Vagina (tissue), 2 donors: ENCODE measurements at regions not wholly inside any gene's neighbourhood (a gene's known extent, or its start where the extent isn't known, plus 50 kb on each side); places are given as distances from the start of the nearest gene placed in this dataset.

Experiments
- CTCF ChIP-seq, 3 experiments: fragments of 450-650 bp in 2 of 3; fragments of 200-600 bp in 1 of 3; sonication (generic) in 1 of 3; IDR thresholded peaks; one replicate each; pipeline ENCODE4 v1.5.1; 2017 to 2019; ENCODE audit warnings: antibody characterized with exemption in 3 of 3, mild to moderate bottlenecking in 2 of 3, moderate library complexity in 2 of 3
- POLR2A ChIP-seq, 2 donors: fragments of 450-650 bp; IDR thresholded peaks; one replicate each; pipeline ENCODE4 v1.6.1; 2017; ENCODE audit warnings: antibody characterized with exemption in 2 of 2, mild to moderate bottlenecking in 2 of 2, moderate library complexity in 2 of 2
- POLR2AphosphoS5 ChIP-seq, 2 donors: sonication (generic); formaldehyde crosslinking; IDR thresholded peaks; one replicate each; pipeline ENCODE4 v1.9.0; 2017; ENCODE audit warnings: antibody characterized with exemption in 2 of 2, mild to moderate bottlenecking in 2 of 2, low read depth in 1 of 2; ENCODE audit not compliant: insufficient read depth in 1 of 2

- TF ChIP-seq CTCF (IDR thresholded peaks at IDR 0.05) (no peak), POLR2A (IDR thresholded peaks at IDR 0.05) (no peak), POLR2AphosphoS5 (IDR thresholded peaks at IDR 0.05; ENCODE audit: insufficient read depth in 1 of 2, low read depth in 1 of 2) (no peak)
Measured at GRCh38 chr4:35147761-35148160, 1096.6 kb downstream of the ARAP2 start.
